Middle frontal gyrus (tissue), 1 donor: ENCODE measurements at regions not wholly inside any gene's neighbourhood (a gene's known extent, or its start where the extent isn't known, plus 50 kb on each side); places are given as distances from the start of the nearest gene placed in this dataset.

Experiments
- DNase-seq: peaks from one replicate; pipeline ENCODE4 v3.0.0-alpha.2; 2015; ENCODE audit warnings: low spot score; ENCODE audit errors: extremely low spot score

DNA sequence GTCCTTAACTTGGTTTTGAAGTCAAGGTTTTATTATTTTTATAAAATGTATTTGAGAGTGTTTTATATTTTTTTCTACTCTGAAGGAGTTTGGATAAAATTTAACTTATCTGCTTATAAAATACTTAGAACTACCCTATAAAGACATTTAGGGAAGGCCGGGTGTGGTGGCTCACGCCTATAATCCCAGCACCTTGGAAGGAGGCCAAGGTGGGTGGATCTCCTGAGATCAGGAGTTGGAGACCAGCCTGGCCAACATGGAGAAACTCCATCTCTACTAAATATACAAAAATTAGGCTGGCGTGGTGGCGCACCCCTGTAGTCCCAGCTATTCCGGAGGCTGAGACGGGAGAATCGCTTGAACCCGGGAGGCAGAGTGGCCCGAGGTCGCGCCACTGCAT lies 486.4 kb downstream of the DSC3 start:
- no peak for DNase-seq

GRCh38 chr18:30545393-30545792 lies 497.1 kb downstream of the DSC3 start:
- DNase-seq, result no peak

DNA sequence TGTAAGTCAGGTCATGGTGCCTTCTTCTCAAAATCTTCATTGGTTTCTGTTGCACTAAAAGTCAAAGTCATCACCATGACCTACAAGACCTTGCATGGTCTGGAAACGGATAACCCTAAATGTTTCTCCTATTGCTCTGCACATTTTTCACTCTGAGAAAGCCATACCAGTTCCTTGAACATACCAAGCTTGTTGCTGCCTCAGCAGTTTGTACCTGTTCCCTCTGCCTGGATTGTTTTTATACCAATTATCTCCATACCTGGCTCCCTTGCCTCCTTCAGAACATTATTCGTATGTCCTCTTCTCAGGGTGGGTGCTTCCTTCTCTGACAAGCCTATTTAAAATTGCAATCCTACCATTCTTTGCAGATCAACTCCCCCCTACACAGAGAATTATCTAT lies 498.4 kb downstream of the DSC3 start:
- no peak for DNase-seq

- no peak for DNase-seq
Measured at GRCh38 chr18:30533716-30534115, 508.8 kb downstream of the DSC3 start.

GRCh38 chr18:30527917-30528316 lies 514.6 kb downstream of the DSC3 start:
- DNase-seq, result no peak

DNA sequence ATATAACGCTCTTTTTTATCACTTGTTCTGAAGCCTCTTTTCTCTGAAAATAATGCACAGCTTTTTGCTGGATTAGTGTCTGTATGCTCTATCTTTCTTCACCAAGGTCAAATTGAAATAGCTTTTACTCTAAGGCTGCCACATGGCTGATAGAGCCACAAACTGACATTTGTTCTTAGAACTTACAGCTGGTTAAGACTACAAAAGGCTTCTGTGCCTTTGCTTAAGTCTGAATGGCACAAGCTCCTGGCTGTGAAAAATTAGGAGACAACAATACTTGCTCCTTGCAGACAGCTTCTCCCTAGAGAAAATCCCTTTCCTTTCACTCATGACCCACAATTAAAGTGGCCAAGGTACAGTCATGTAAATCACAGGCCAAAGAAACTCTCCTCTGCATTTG lies 515.3 kb downstream of the DSC3 start:
- DNase-seq, result no peak

GRCh38 chr18:30522288-30522929 lies 520.1 kb downstream of the DSC3 start:
- DNase-seq, result no peak

DNA sequence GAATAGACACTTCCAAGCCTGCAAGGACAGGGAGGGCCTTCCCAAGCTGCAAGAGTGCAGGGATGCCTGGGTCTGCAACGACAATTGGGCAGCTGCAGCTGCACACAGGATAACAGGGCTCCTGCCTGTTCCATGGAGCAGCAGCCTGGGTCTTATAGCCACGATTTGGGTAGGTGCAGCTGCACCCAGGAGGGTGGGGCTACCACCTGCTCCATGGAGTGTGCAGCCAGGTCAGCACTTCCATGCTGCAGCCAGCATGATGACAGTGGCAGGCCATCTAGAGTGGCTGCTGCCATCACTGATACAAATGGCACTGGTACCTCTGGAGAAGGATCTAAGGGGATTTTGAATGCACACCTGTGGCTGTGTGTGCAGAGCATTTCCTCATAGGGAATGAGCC lies 528.5 kb downstream of the DSC3 start:
- no peak for DNase-seq

DNA sequence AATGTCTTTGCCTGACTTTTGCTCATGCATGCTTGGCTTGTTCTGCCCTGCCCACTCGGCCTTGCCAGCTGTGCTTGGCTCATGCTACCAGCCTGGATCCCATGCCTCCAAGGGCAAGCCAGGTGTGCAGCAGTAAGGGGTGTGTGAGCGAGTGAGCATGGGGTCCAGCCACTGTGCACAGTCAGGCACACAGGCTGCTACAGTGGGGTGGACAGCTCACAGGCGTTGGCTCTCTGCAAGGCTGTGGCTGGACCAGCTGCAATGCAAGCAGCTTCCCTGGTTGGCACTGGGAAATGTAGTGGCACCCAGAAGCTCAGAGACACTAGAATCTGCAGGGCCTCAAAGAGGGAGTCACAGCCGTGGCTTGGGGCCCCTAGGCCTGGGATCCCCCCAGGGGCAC lies 529.7 kb downstream of the DSC3 start:
- DNase-seq, result no peak

DNA sequence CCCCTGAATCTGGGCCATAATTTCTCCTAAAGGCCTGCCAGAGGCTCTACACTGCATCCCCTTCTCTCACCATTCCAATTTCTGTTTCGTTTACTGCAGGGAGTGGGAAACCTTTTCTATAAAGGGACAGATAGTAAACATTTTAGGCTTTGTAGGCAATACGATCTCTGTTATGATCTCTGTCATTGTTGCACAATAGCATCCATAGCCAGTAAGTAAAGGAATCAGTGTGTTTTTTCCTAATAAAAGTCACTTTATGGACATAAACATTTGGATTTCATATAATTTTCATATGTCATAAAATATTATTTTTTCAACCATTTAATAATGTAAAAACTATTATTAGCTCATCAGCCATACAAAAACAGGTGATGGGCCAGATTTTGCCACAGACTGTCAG lies 531.7 kb downstream of the DSC3 start:
- no peak for DNase-seq

DNA sequence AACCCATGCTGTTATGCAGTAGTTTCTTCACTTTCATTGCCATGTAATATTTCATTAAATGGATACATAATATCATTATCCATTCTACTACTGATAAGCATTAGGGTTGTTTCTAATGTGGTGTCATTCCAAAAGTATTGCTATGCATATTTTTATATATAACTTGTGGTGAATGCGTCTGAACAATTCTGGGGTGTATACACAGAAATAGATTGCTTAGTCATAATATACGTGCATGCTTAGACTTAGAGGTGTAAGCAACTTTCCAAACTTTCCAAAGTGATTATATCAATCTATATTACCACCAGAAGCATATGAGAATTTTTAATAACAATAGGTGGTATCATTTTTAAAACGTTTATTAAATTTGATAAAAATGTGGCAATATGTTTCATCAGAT lies 540.9 kb downstream of the DSC3 start:
- no peak for DNase-seq

DNA sequence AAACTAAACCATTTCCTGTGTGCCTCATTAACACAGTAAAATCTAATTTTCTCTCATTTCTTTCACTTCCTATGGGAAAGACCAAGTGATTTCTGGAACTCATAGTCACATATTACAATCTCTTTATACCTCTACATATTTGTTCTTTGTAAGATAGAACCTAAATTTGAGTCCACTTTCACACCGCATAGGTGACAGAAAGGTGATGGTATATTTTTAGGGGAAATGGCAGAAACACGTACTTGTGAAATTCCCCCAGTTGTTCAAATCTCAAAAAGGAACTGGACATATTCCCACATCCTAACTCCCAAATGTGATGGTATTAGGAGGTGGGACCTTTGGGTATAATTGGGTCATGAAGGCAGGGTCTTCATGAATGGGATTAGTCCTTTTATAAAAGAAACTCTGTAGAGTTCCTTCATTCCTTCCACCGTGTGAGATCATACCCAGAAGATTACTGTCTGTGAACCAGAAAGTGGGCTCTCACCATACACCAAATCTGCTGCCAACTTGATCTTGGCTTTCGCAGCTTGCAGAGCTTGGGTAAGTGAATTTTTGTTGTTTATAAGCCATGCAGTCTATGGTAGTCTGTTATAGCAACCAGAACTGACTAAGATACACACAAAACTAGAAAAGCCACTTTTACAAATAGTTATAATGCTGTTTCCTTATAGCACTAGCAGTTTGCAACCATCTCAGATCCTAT lies 542.1 kb downstream of the DSC3 start:
- DNase-seq, result no peak

- DNase-seq, result no peak
Measured at GRCh38 chr18:30499721-30500120, 542.8 kb downstream of the DSC3 start.

GRCh38 chr18:30492552-30493129 lies 549.9 kb downstream of the DSC3 start:
- no peak for DNase-seq

DNA sequence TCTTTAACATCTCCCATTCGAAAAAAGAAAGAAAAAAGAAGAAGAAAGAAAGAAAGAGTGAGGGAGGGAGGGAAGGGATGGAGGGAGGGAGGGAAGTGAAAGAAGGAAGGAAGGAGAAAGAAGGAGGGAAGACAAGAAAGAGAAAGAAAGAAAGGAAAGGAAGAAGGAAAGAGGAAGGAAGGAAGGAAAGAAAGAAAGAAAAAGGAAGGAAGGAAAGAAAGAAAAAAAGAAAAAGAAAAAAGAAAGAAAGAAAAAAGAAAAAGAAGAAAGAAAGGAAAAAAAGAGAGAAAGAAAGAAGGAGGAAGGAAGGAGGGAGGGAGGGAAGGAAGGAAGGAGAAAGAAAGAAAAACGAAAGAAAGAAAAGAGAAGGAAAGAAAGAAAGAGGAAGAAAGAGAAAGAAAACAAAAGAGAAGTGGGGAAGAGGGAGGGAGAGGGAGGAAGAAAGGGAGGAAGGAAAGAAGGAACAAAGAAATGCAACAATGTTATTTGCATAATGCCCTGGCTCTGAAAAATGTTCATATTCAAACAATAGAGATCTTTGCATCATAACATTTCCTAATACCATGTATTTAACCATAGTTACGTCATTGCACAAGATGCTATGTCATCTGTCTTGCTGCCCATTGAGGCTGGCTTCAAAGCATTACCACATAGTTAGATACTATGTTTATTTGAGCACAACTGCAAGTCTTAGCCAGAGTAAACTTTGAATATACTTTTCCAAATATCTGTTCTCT lies 550.6 kb downstream of the DSC3 start:
- no peak for DNase-seq

- DNase-seq, result no peak
Measured at GRCh38 chr18:30489890-30490643, 552.5 kb downstream of the DSC3 start.

DNA sequence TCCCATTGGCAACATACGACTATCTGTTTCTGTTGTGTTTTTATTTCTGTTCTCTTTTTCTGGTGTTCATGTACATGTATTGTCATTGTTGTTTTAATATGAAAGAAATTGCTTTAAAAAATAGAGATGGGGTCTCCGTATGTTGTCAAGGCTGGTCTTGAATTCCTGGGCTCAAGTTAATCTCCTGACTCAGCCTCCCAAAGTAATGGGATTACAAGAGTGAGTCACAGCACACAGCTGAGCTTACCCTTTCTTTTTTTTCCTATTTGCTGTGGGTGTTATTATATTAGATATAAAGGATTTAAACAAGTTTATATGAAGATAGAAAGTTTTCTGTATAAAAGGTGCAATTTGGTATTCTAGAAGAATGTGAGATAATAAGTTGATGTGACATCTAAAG lies 554.6 kb downstream of the DSC3 start:
- no peak for DNase-seq

DNA sequence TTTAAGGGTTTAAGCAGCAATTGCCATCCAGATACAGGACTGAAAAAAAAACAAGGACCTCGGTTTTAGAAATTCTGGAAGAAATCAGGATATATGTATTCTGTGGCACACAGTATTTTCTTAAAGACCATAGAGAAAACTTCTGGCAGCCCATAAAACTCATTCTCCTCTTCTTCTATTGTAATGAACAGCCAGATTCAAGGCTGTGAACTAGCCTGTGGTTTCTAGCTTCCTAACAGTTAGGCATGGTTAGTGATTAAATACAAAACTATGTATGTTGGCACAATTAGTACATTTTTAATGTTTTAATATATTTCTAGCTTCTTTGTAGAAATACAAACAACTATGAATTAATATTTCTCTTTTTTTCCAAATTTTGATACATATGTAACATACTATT lies 555.7 kb downstream of the DSC3 start:
- no peak for DNase-seq

GRCh38 chr18:30485078-30485477 lies 557.5 kb downstream of the DSC3 start:
- no peak for DNase-seq

- DNase-seq, result no peak
Measured at GRCh38 chr18:30481871-30482270, 560.7 kb downstream of the DSC3 start.

DNA sequence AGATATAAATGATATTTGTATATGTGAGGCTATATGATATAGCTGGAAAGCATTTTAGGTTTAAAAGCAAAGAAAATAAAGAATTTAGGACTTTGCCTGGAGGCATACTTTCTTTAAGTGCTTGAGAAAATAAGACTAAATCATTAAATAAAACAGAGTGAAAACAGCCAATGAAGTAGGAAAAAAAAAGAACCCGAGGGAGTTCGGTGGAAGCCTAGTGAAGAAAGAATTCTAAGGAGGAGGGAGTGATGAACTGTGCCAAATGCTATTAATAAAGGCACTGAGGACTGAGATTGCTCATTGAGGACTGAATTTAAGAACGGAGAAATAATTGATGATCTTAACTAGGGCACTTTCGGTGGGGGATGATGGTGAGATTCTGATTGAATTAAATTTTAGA lies 573.5 kb downstream of the DSC3 start:
- no peak for DNase-seq

GRCh38 chr18:30465096-30465495 lies 577.4 kb downstream of the DSC3 start:
- DNase-seq, result no peak
